NCI-H1105 (cell line): ENCODE measurements at regions not wholly inside any gene's neighbourhood (a gene's known extent, or its start where the extent isn't known, plus 50 kb on each side); places are given as distances from the start of the nearest gene placed in this dataset.
"Not testable (repeated sequence)": the region's sequence is repeated elsewhere in the genome, so short reads cannot be mapped to it uniquely, and the experiment has no call there.

ENCODE experiments used
- DNase-seq: peaks from one replicate; lab custom pipeline; 2025; lab: John Stamatoyannopoulos, UW

DNA sequence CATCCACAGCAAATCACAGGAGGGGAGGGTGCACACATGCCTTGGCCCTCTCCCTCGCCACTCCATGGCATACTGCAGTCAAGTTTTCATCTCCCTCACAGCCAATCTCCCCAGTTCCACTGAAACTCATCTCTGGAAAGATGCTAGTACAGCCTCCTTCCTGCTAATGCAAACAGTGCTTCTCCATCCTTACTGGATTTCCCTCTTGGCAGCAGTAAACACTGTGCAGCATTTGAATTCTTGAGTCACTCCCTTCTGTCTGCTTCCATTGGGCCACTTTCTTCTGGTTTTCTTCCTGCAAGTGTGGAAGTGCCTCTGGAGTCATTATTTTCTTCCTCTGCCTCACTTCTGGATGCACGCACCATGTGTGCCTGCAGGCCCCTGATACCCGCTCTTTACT lies 460.3 kb downstream of the QKI start:
- DNase-seq = no peak

DNA sequence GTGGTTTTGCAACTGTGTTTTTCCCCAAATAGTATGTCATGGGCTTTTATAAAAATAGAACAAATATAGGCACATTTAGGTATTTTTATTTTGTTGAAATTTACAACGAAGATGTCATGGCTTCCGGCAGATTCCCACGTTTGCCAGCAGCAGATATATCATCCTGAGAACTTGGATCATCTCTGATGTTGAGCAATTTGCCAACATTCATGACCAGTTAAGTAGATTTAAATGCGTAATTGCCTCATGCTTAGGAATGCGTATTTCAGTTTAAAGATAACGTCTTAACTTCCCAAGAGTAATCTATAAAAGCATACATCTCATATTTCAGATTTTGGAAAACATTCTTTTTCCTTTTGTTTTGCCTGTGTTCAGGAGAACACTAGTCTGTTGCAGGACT lies 457.8 kb downstream of the QKI start:
- no peak for DNase-seq

DNA sequence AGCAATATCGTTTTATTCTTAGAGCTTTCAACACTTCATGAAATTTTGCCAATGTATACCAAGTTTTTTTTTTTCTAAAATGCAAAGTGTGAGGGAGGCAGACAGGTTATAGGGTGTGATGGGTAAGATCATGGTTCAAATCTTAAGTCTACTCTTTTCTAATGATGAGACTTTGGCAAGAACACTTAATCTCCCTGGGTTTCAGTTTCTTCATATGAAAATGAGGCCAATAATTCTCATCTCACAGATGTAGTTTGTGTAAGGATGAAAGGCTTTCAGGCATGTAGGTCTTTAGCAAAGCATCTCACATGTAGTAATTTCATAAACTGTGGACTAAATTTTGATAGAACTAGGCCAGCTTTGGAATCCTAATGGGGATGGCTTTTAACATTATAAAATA lies 457.1 kb downstream of the QKI start:
- DNase-seq = no peak

DNA sequence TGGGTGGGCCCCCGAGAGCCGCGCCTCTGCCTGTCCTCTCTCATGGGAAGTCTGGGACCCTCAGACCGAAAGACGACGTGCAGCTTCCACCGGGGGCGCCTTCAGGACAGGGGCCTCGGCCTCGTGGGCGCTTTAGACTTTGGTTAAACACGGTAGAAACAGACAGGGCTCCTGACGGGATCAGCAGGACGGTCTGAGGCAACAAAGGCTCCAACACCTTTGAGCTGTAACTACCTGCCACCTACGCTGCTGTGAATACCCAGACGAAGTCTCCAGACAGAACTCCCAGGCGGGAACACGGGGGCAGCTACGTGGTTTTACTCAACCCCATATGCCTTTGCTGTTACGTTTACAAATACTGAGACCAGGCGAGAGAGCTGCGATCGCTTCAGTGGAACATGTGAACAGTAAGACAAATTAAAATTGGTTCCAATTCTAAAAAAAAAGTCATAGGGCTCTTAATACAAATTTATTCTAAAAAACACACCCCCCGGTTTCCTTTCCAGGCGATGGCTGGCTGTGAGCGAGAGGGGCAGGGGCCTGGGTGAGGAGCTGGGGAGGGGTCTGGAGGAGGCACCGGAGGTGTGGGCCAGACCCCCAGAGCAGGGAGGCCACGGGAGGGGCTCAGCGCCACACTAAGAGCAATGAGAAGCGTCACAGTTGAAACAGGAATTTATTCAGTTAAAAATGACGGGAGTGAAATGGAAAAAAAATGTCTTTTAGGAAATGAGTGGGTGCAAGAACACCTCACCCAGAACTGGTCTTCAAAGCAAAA lies 453.2 kb downstream of the QKI start:
- DNase-seq = no peak

GRCh38 chr6:163866192-163866591 lies 451.7 kb downstream of the QKI start:
- DNase-seq = no peak

- no peak for DNase-seq
Observed at GRCh38 chr6:163863565-163863964, 449.0 kb downstream of the QKI start.

DNA sequence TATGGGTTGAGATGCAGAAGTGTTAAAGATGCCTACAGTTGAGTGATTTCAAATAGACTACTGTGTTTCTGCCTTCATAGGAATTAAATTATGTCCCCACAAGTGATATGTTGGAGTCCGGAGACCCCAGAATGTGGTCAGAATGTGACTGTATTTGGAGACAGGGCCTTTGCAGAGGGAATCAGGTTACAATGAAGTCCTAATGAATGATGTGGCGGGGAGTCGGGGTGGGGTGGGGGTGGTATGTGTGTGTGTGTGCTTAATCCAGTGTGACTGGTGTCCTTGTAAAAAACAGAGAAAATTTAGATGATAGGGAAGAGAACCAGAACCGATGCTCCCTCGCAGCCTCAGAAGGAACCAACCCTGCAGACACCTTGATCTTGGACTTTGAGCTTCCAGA lies 448.2 kb downstream of the QKI start:
- no peak for DNase-seq

GRCh38 chr6:163861627-163862026 lies 447.1 kb downstream of the QKI start:
- no peak for DNase-seq

GRCh38 chr6:163860287-163861081 lies 446.0 kb downstream of the QKI start:
- no peak for DNase-seq

DNA sequence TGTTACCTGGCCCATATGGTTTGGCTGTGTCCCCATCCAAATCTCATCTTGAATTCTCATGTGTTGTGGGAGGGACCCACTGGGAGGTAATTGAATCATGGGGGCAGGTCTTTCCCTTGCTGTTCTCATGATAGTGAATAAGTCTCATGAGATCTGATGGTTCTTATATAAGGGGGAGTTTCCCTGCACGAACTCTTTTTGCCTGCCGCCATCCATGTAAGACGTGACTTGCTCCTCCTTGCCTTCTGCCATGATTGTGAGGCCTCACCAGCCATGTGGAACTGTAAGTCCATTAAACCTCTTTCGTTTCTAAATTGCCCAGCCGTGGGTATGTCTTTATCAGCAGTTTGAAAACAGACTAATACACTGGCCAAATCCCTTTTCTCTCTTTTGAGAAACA lies 444.4 kb downstream of the QKI start:
- not testable (repeated sequence) for DNase-seq

DNA sequence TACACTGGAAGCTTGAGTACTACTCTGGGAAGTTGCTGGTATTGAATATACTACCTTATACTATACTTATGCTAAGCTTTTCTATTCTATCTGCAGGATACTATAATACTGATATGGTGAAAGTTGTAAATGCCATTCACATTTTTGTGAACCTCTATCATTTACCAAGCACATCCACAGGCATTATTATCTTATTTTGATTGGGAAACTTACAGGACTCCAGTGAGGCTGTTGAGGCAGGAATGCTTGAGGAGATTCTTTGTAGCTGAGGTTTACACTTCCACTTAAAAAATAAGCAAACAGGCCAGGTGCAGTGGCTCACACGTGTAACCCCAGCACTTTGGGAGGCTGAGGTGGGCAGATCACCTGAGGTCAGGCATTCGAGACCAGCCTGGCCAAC lies 442.9 kb downstream of the QKI start:
- no peak for DNase-seq

GRCh38 chr6:163850874-163851273 lies 436.4 kb downstream of the QKI start:
- no peak for DNase-seq

- no peak for DNase-seq
Observed at GRCh38 chr6:163844761-163845160, 430.2 kb downstream of the QKI start.

DNA sequence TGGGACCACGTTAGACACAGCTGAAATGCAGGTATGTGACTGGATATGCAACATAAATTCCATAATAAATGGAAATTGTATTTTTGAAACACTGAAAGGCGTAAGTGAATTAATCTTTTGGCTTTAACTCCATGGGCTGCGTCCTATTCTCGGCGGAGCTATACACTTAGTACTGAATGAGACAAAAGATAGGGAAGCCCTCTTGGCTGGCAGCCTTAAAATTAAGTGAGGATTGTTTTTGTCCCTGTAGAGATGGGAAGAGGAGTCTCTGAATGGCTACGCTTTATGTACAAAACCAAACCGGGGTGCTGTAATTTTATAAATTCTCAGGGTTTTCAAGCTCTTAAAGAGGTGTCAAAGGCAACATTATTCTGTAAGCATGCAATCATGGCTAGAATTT lies 429.8 kb downstream of the QKI start:
- DNase-seq = no peak

DNA sequence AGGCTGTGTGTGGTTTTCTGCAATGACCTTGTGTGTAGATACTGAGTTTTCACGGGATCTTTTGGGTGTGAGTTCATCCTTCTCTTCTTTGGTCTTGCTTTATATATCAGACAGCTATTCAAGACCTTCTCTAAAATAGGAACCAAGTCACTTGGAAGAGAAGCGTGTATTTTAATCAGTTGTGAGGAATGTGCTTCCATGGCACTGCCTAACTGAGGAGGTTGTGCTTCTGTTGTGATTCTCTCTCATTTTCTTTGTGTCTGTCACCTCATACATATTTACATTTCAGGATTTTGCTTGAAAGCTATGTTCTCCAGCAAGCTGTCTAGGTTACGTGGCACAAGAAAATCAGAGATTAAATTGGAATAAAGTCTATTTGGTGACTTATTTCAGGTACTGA lies 428.7 kb downstream of the QKI start:
- DNase-seq = no peak

- no peak for DNase-seq
Observed at GRCh38 chr6:163842467-163842866, 427.9 kb downstream of the QKI start.

DNA sequence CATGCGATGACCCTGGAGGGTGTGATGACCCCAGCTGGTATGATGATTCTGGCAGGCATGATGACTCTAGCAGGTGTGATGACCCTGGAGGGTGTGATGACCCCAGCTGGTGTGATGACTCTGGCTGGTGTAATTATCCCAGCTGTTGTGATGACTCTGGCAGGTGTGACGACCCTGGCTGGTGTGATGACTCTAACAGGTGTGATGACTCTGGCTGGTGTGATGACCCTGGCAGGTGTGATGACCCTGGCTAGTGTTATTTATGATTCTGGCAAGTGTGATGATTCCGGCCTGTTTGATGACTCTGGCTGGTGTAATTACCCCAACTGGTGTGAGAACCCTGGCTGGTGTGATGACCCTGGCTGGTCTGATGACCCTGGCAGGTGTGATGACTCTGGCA lies 427.2 kb downstream of the QKI start:
- no peak for DNase-seq

GRCh38 chr6:163841326-163841725 lies 426.8 kb downstream of the QKI start:
- no peak for DNase-seq

GRCh38 chr6:163840880-163841279 lies 426.4 kb downstream of the QKI start:
- DNase-seq = no peak

DNA sequence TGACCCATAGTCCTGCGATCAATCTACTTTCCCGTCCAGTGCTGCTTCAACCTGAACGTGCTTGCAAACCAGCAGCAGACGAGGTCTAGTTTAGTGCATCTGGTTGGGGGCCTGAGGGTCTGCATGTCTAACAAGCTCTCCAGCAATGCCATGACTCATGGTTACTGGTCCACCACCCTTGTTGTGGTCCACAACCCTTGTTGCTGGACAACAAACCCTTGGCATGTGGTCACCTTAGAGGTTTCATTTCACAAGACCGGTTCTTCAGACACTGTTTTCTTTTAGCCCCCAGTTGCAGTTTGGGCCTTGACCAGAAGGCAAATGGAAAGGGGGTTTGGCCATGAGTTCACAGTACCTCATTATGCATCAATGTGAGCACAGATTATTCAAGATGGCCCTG lies 424.8 kb downstream of the QKI start:
- no peak for DNase-seq

GRCh38 chr6:163837691-163838431 lies 423.3 kb downstream of the QKI start:
- no peak for DNase-seq

DNA sequence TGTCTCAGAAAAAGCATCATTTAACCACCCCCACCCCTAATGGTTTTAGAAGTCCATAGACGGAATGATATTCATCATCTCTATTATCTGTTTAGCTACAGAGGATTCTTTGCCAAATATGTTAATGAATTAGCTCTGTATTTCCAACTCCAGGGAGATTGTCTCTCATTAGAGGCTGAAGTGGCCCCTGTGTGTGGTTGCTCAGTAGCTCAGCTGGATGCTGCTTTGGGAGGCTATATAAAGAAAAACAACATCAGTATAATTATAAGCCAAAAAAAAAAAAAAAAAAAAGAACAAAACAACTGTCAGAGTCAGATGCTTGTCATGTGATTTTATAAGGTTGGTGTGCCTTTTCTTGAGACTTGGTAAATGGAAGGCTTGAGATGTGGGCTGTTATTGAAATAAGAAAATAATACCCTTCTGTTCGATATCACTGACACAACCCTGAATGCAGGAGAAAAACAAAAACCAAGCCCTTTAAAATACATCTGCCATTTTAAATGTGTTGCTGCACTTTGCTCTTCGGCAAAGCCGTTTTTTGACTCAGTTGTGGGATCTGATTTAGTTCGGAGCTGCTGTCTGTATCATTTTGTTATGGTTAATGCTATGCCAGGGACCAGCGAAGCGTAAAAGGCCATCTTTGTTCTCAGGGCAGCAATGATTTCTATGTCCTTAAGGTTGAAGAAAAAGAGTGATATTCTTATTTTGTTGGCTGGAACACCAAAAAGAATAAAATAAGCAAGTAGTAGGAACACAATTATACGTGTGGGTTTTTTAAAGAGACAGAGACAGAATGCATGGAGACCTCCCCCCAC lies 422.6 kb downstream of the QKI start:
- DNase-seq = peak; percentile 76
